Gastrocnemius medialis (tissue), 4 donors: ENCODE measurements at regions not wholly inside any gene's neighbourhood (a gene's known extent, or its start where the extent isn't known, plus 50 kb on each side); places are given as distances from the start of the nearest gene placed in this dataset.

Source experiments
- CTCF ChIP-seq, 5 experiments: fragments of 450-650 bp in 3 of 5; fragments of 200-600 bp in 2 of 5; sonication (generic) in 2 of 5; IDR thresholded peaks in 4 of 5; conservative IDR thresholded peaks in 1 of 5; 1 replicate in 4 of 5; 2 replicates in 1 of 5; pipeline ENCODE4 v1.5.1; 2016 to 2019; ENCODE audit warnings: antibody characterized with exemption in 5 of 5, mild to moderate bottlenecking in 3 of 5, moderate library complexity in 3 of 5
- POLR2A ChIP-seq, 2 donors: fragments of 450-650 bp; IDR thresholded peaks; one replicate each; pipeline ENCODE4 v1.6.1; 2017; ENCODE audit warnings: antibody characterized with exemption in 2 of 2, mild to moderate bottlenecking in 2 of 2, moderate library complexity in 2 of 2

- TF ChIP-seq CTCF (IDR thresholded peaks at IDR 0.05 in 4 of 5, conservative IDR thresholded peaks at IDR 0.05 in 1 of 5) (no peak), POLR2A (IDR thresholded peaks at IDR 0.05) (no peak)
Observed at GRCh38 chr1:177525176-177525575, 354.4 kb downstream of the BRINP2 start.
